Fibroblast of the aortic adventitia (primary cell): ENCODE measurements at regions not wholly inside any gene's neighbourhood (a gene's known extent, or its start where the extent isn't known, plus 50 kb on each side); places are given as distances from the start of the nearest gene placed in this dataset.
A peak's percentile ranks its signal among the peaks of the same experiment; 100 is the strongest.

Experiments used
- DNase-seq: peaks from one replicate; pipeline ENCODE4 v3.0.0-alpha.2; 2010; ENCODE audit warnings: low read depth
- H3K4me3 ChIP-seq: 2 replicates; pipeline ENCODE4 v1.5.1; 2011; ENCODE audit warnings: low read depth, mild to moderate bottlenecking, control low read depth, low read length, moderate library complexity
- TF ChIP-seq, protein P1 (sequence below): IDR thresholded peaks from 2 replicates; pipeline ENCODE4 v1.5.1; 2011; ENCODE audit warnings: mild to moderate bottlenecking, low read length, control low read depth, inconsistent platforms; ENCODE audit not compliant: insufficient read depth

DNA sequence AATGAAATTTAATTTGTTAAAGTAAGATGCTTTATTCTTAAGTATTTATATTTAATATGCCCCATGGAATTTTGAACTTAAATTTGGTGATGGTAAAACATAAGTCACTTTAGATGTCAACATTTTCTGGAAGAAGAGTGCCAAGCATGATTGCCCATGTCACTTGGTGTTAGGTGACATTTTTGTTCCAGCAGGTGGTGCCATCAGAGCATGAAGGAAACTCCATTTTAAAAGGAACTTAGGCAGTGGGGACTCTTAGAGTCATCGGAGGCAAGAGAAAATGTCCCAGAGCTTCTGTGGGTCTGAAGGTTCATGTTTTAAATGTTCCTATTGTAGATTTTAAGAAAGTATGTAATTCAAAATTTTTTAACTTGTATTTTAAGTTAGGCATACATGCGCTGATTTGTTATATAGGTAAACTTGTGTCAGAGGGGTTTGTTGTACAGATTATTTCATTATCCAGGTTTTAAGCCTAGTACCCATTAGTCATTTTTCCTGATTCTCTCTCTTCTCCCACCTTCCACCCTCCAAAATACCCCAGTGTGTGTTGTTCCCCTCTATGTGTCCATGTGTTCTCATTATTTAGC is 789.3 kb downstream of the SEMA5A start:
- no peak overlapping the region for H3K4me3 ChIP-seq
- TF ChIP-seq, protein P1, sequence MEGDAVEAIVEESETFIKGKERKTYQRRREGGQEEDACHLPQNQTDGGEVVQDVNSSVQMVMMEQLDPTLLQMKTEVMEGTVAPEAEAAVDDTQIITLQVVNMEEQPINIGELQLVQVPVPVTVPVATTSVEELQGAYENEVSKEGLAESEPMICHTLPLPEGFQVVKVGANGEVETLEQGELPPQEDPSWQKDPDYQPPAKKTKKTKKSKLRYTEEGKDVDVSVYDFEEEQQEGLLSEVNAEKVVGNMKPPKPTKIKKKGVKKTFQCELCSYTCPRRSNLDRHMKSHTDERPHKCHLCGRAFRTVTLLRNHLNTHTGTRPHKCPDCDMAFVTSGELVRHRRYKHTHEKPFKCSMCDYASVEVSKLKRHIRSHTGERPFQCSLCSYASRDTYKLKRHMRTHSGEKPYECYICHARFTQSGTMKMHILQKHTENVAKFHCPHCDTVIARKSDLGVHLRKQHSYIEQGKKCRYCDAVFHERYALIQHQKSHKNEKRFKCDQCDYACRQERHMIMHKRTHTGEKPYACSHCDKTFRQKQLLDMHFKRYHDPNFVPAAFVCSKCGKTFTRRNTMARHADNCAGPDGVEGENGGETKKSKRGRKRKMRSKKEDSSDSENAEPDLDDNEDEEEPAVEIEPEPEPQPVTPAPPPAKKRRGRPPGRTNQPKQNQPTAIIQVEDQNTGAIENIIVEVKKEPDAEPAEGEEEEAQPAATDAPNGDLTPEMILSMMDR, result peak; percentile 67
- peak; percentile 70 for DNase-seq

DNA sequence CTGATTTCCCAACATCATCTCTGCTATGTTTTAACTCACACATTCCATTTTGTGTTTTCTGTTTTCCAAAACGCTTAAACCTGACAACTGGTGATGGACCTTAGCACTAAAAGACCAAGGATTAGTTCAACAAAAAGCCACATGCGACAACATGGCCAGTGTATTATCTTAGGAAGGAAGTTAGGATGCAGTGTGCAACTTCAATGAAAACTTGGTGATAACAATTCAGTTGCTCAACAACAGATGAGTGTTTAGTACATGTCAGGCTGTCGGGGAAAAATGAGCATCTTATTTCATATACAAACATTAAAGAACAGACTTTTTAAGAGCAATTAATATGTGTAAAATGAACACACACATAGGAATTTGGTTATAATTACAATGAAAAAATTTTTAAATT is 780.0 kb downstream of the SEMA5A start:
- TF ChIP-seq, protein P1, result no peak
- H3K4me3 ChIP-seq, result no peak overlapping the region
- no peak for DNase-seq

DNA sequence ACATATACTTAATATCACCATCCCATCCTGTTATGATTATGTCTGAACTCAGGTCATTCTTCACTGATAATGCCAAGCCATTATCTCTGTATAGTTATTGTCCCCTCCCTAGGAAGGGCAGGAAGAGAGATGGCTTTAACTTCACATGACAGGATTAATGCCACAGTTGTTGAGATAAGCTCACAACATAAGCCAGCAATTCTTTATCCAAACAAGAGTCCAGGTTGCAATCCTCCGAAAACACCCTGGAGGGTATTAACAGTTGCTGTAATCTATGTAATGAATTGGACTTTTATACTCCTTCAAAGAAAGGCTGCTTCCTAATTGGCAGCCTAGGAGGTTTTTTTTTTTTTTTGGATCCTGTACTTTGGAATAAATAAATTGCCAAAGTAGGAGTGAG is 779.4 kb downstream of the SEMA5A start:
- TF ChIP-seq, protein P1, result no peak
- no peak overlapping the region for H3K4me3 ChIP-seq
- no peak for DNase-seq

DNA sequence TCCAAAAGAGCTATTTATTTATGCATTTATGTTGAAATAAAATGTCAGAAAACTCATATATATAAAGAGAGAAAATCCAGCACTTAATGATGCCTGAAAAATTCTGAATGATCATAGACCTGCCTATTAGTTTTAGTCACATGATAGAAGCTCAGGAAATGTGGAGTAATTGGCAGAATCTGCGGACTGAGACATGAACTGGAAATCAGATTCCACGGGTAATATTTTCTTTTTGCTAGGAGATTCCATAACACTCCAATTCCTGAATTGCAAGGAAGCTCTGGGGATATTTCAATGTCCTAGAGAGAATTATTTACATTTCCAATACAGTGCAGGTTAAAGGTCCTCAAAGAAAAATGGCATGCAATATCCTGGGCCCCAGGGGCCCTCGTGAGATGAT is 778.8 kb downstream of the SEMA5A start:
- TF ChIP-seq, protein P1, result no peak
- no peak for DNase-seq
- no peak overlapping the region for H3K4me3 ChIP-seq

DNA sequence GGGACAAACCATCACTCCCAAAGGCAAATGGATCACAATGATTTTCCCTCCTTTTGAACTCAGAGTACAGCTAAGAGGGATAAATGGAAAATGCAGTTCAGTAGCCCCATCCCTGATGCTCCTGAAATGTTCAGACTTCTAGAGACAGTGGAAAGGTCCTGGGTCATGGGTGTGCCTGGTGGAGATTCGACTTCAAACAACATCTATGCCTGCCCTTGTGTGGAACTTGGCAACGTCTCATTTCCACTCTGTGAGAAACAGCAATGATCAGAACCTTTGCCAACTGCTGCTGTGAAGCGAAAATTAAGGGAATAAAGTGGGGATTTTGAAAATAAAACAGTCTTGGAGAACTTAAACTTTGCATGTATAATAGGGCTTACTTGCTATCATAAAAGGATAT is 778.1 kb downstream of the SEMA5A start:
- no peak for DNase-seq
- no peak overlapping the region for H3K4me3 ChIP-seq
- TF ChIP-seq, protein P1, result no peak

DNA sequence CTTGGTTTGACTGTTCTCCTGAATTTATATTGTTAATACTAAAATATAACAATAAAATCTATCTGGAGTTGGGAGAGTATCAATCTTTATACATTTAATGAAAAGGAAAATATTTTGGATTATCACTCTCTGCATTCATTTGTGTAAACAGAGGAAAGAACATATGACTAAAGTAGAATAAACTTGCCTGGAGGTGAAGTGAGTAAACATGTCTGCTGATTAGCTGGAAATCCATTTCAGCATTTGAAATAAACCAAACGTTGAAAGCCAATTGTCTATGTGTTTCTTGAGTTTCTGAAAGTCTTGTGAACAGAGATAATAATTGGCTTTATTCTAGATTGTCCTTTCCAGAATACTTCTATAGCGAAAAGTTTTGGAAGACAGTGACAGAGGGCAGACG is 776.2 kb downstream of the SEMA5A start:
- DNase-seq, result no peak
- TF ChIP-seq, protein P1, result no peak
- H3K4me3 ChIP-seq, result no peak overlapping the region

DNA sequence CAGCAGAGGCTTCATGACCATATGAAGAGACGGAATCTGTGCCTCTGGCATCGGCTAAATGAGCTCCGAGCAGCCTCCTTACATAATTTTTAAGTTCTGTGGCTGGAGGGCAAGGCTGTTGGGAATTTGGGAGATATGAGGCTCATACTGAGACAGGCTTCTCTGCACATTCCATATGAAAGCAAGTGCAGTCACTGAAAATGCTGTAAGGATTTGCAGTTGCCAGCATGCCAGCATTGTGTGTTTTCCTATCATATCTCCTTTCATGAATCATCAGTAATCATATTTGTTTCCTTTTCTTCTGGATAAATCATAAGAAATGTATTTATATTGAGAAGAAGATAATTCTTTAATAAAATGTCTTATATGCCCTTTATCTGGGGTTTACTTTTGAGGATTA is 775.4 kb downstream of the SEMA5A start:
- TF ChIP-seq, protein P1, result no peak
- no peak overlapping the region for H3K4me3 ChIP-seq
- DNase-seq, result peak; percentile 65
